GM23338 (cell line): ENCODE measurements at regions not wholly inside any gene's neighbourhood (a gene's known extent, or its start where the extent isn't known, plus 50 kb on each side); places are given as distances from the start of the nearest gene placed in this dataset.

ENCODE experiments used
- ATAC-seq: fragments of 200-7000 bp; cut with Tn5 transposase; 3 replicates; pipeline ENCODE4 v1.9.1; 2020
- DNase-seq: peaks from one replicate; pipeline ENCODE4 v3.0.0-alpha.2; 2015; ENCODE audit warnings: low spot score
- H2AFZ ChIP-seq: fragments of 200-600 bp; sonication (generic); 2 replicates; pipeline ENCODE4 v1.8.0; 2016; ENCODE audit warnings: antibody characterized with exemption, mild to moderate bottlenecking, moderate library complexity
- H3F3A ChIP-seq: fragments of 200-600 bp; sonication (generic); replicated peaks from 2 replicates; pipeline ENCODE4 v1.8.0; 2017; ENCODE audit warnings: antibody characterized with exemption, mixed run types, low read depth
- H3K27ac ChIP-seq: fragments of 200-600 bp; sonication (generic); 2 replicates; pipeline ENCODE4 v1.6.1; 2016; ENCODE audit warnings: low read depth
- H3K27me3 ChIP-seq: fragments of 200-600 bp; sonication (generic); 2 replicates; pipeline ENCODE4 v1.8.0; 2016; ENCODE audit warnings: mild to moderate bottlenecking, mixed run types, moderate library complexity; ENCODE audit not compliant: insufficient read depth
- H3K36me3 ChIP-seq: fragments of 200-600 bp; sonication (generic); 2 replicates; pipeline ENCODE4 v1.8.0; 2016; ENCODE audit warnings: mild to moderate bottlenecking; ENCODE audit not compliant: insufficient read depth
- H3K4me1 ChIP-seq: fragments of 200-600 bp; sonication (generic); 2 replicates; pipeline ENCODE4 v1.8.0; 2016; ENCODE audit warnings: mild to moderate bottlenecking, moderate library complexity; ENCODE audit not compliant: insufficient read depth
- H3K4me2 ChIP-seq: fragments of 200-600 bp; sonication (generic); 2 replicates; pipeline ENCODE4 v1.7.1; 2017; ENCODE audit warnings: mixed run types
- H3K4me3 ChIP-seq: fragments of 200-600 bp; sonication (generic); 2 replicates; pipeline ENCODE4 v1.6.1; 2016; ENCODE audit warnings: mixed run types
- H3K79me2 ChIP-seq: fragments of 200-600 bp; sonication (generic); replicated peaks from 2 replicates; pipeline ENCODE4 v1.8.0; 2017; ENCODE audit warnings: mild to moderate bottlenecking; ENCODE audit not compliant: insufficient read depth
- H3K9me2 ChIP-seq: fragments of 200-600 bp; sonication (generic); 2 replicates; pipeline ENCODE4 v1.8.0; 2017; ENCODE audit not compliant: insufficient read depth
- H4K20me1 ChIP-seq: fragments of 200-600 bp; sonication (generic); replicated peaks from 2 replicates; pipeline ENCODE4 v1.8.0; 2017; ENCODE audit warnings: mild to moderate bottlenecking; ENCODE audit not compliant: insufficient read depth
- H3K27ac Mint-ChIP-seq: 2 replicates; pipeline ENCODE4 v1.8.0; 2020; ENCODE audit warnings: inconsistent platforms, mild to moderate bottlenecking, moderate library complexity, mixed read lengths
- H3K27me3 Mint-ChIP-seq: 3 replicates; pipeline ENCODE4 v1.8.0; 2022; ENCODE audit warnings: low read depth, mild to moderate bottlenecking, moderate library complexity, mixed read lengths, inconsistent platforms; ENCODE audit not compliant: insufficient read depth, poor library complexity
- H3K36me3 Mint-ChIP-seq: 3 replicates; pipeline ENCODE4 v1.8.0; 2021; ENCODE audit warnings: low read depth, mild to moderate bottlenecking, inconsistent platforms, moderate library complexity, mixed read lengths
- H3K4me1 Mint-ChIP-seq: 3 replicates; pipeline ENCODE4 v1.8.0; 2020; ENCODE audit warnings: mild to moderate bottlenecking, inconsistent platforms, mixed read lengths
- H3K4me3 Mint-ChIP-seq: 3 replicates; pipeline ENCODE4 v1.8.0; 2021; ENCODE audit warnings: moderate library complexity, mild to moderate bottlenecking, inconsistent platforms, mixed read lengths
- H3K9me3 Mint-ChIP-seq: 3 replicates; pipeline ENCODE4 v1.8.0; 2020; ENCODE audit warnings: moderate library complexity, mild to moderate bottlenecking, inconsistent platforms, mixed read lengths
- CREB1 ChIP-seq: fragments of 250-450 bp; sonication (Bioruptor Pico); IDR thresholded peaks from 2 replicates; pipeline ENCODE4 v1.5.0; 2020; ENCODE audit warnings: low read depth, mild to moderate bottlenecking, moderate library complexity
- ETS1 ChIP-seq: IDR thresholded peaks from 2 replicates; pipeline ENCODE4 v1.6.1; 2016; ENCODE audit warnings: antibody characterized with exemption
- NANOG ChIP-seq: IDR thresholded peaks from 2 replicates; pipeline ENCODE4 v1.6.1; 2016; ENCODE audit warnings: antibody characterized with exemption, borderline replicate concordance
- POLR2AphosphoS5 ChIP-seq: IDR thresholded peaks from 2 replicates; pipeline ENCODE4 v1.6.1; 2016; ENCODE audit warnings: antibody characterized with exemption, low read depth
- REST ChIP-seq: IDR thresholded peaks from one replicate; pipeline ENCODE4 v1.6.1; 2018; ENCODE audit warnings: antibody characterized with exemption; ENCODE audit not compliant: unreplicated experiment
- STAT1 ChIP-seq: IDR thresholded peaks from one replicate; pipeline ENCODE4 v1.6.1; 2016; ENCODE audit warnings: antibody characterized with exemption; ENCODE audit not compliant: unreplicated experiment
- ZNF114 ChIP-seq: fragments of 250-450 bp; sonication (Bioruptor Pico); IDR thresholded peaks from 2 replicates; pipeline ENCODE4 v1.5.0; 2020; ENCODE audit warnings: mild to moderate bottlenecking, moderate library complexity
- ZNF331 ChIP-seq: fragments of 250-450 bp; sonication (Bioruptor Pico); IDR thresholded peaks from 2 replicates; pipeline ENCODE4 v1.5.0; 2020; ENCODE audit warnings: low read depth, mild to moderate bottlenecking, moderate library complexity
- TF ChIP-seq, protein P1 (sequence below), 2 experiments: fragments of 200-600 bp in 1 of 2; sonication (generic) in 1 of 2; conservative IDR thresholded peaks; 2 replicates each; pipeline versions ENCODE4 v1.5.1 to v1.6.1; 2016 to 2017; ENCODE audit warnings: antibody characterized with exemption in 2 of 2, low read depth in 2 of 2, mild to moderate bottlenecking in 2 of 2, moderate library complexity in 1 of 2

GRCh38 chr13:72403396-72404010, 323.9 kb downstream of the MZT1 start:
- TF ChIP-seq CREB1 (CRISPR knock-in tag) (no peak), STAT1 (no peak), REST (no peak), ZNF114 (no peak), ETS1 (no peak)
- no peak for ATAC-seq
- Mint-ChIP-seq H3K27ac (no peak overlapping the region), H3K4me1 (peaks cover 4% of the 10 kb centered on the region), H3K4me3 (no peak overlapping the region), H3K27me3 (no peaks in the 10 kb centered on the region), H3K36me3 (no peaks in the 10 kb centered on the region), H3K9me3 (no peaks in the 10 kb centered on the region)
- Histone ChIP-seq H3K4me3 (no peak overlapping the region), H3F3A (no peaks in the 10 kb centered on the region), H3K27ac (no peak overlapping the region), H3K36me3 (no peaks in the 10 kb centered on the region), H3K4me1 (0 out of 2 replicates have a peak, but pooled peaks cover 4% of the 10 kb centered on the region), H3K4me2 (no peak overlapping the region), H2AFZ (no peak overlapping the region), H3K27me3 (no peaks in the 10 kb centered on the region), H4K20me1 (no peaks in the 10 kb centered on the region), H3K79me2 (no peaks in the 10 kb centered on the region), H3K9me2 (no peaks in the 10 kb centered on the region; the same call in 1 of the 2 replicates)
- DNase-seq, result no peak

DNA sequence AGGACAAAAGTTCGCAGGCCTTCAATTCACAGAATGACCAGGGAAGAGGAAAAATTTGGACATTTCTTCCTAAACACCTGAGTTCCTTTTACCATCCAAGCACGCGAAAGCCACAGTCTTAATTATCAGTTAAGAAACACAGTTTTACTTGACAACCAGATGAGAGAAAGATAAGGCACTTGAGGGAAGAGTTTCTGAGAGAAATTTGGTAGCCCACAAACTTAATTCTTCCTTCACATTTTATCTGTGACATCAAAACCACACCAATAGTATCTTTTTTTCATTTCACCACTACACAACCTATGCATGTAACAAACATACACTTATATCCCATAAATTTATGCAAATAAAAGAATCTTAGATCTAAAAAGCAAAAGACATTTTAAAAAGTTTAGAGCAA, 326.6 kb downstream of the MZT1 start:
- Mint-ChIP-seq H3K4me3 (no peak overlapping the region), H3K27me3 (no peaks in the 10 kb centered on the region), H3K36me3 (no peaks in the 10 kb centered on the region), H3K27ac (no peak overlapping the region), H3K9me3 (no peaks in the 10 kb centered on the region), H3K4me1 (peaks cover 17% of the 10 kb centered on the region)
- no peaks in the 10 kb centered on the region for H3K79me2 ChIP-seq
- DNase-seq (no peak), ATAC-seq (no peak)
- H2AFZ ChIP-seq, result no peak overlapping the region
- no peak overlapping the region for H3K27ac ChIP-seq
- H3K36me3 ChIP-seq, result no peaks in the 10 kb centered on the region
- peaks cover 16% of the 10 kb centered on the region for H3K4me1 ChIP-seq
- H3K27me3 ChIP-seq, result no peaks in the 10 kb centered on the region
- no peak overlapping the region for H3K4me2 ChIP-seq
- no peaks in the 10 kb centered on the region for H4K20me1 ChIP-seq
- no peaks in the 10 kb centered on the region for H3F3A ChIP-seq
- no peaks in the 10 kb centered on the region; the same call in 1 of the 2 replicates for H3K9me2 ChIP-seq
- H3K4me3 ChIP-seq, result no peak overlapping the region
- TF ChIP-seq NANOG (no peak), ETS1 (no peak), POLR2AphosphoS5 (no peak), STAT1 (no peak), ZNF331 (CRISPR knock-in tag) (no peak), ZNF114 (no peak)
- TF ChIP-seq, protein P1, sequence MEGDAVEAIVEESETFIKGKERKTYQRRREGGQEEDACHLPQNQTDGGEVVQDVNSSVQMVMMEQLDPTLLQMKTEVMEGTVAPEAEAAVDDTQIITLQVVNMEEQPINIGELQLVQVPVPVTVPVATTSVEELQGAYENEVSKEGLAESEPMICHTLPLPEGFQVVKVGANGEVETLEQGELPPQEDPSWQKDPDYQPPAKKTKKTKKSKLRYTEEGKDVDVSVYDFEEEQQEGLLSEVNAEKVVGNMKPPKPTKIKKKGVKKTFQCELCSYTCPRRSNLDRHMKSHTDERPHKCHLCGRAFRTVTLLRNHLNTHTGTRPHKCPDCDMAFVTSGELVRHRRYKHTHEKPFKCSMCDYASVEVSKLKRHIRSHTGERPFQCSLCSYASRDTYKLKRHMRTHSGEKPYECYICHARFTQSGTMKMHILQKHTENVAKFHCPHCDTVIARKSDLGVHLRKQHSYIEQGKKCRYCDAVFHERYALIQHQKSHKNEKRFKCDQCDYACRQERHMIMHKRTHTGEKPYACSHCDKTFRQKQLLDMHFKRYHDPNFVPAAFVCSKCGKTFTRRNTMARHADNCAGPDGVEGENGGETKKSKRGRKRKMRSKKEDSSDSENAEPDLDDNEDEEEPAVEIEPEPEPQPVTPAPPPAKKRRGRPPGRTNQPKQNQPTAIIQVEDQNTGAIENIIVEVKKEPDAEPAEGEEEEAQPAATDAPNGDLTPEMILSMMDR (conservative IDR thresholded peaks at IDR 0.05; ENCODE audit: low read depth in 2 of 2), result no peak
